MM.1S (cell line): ENCODE measurements at regions not wholly inside any gene's neighbourhood (a gene's known extent, or its start where the extent isn't known, plus 50 kb on each side); places are given as distances from the start of the nearest gene placed in this dataset.

ENCODE experiments used
- EZH2phosphoT487 ChIP-seq: fragments of 300-600 bp; sonication (generic); IDR thresholded peaks from 2 replicates; pipeline ENCODE4 v1.6.1; 2018; ENCODE audit warnings: antibody characterized with exemption, low read length
- TF ChIP-seq, protein P1 (sequence below): fragments of 300-600 bp; sonication (generic); IDR thresholded peaks from 2 replicates; pipeline ENCODE4 v1.5.1; 2016; ENCODE audit warnings: antibody characterized with exemption, low read length, mixed read lengths

DNA sequence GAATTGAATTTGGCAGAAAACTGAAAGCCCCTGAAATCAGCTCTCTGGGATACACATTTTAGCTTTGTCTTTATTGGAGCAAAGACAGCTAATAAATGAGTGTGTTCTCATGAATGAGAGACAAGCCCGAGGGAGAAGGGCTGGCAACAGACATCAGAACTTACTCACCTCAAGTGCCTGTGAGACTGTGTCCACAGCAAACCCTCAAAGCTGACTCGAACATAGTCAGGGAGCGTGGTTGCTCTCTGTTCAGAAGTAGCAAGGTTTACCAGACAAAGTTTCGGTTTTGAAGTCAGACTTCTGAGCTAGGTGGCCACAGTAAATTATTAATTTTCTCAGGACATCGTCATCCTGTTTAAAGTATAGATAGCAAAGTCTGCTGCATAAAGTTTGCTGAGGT is 207.9 kb downstream of the CMPK2 start:
- TF ChIP-seq, protein P1, sequence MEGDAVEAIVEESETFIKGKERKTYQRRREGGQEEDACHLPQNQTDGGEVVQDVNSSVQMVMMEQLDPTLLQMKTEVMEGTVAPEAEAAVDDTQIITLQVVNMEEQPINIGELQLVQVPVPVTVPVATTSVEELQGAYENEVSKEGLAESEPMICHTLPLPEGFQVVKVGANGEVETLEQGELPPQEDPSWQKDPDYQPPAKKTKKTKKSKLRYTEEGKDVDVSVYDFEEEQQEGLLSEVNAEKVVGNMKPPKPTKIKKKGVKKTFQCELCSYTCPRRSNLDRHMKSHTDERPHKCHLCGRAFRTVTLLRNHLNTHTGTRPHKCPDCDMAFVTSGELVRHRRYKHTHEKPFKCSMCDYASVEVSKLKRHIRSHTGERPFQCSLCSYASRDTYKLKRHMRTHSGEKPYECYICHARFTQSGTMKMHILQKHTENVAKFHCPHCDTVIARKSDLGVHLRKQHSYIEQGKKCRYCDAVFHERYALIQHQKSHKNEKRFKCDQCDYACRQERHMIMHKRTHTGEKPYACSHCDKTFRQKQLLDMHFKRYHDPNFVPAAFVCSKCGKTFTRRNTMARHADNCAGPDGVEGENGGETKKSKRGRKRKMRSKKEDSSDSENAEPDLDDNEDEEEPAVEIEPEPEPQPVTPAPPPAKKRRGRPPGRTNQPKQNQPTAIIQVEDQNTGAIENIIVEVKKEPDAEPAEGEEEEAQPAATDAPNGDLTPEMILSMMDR, result no peak
- no peak for TF ChIP-seq EZH2phosphoT487
